ENCODE measurements at regions not wholly inside any gene's neighbourhood (a gene's known extent, or its start where the extent isn't known, plus 50 kb on each side); places are given as distances from the start of the nearest gene placed in this dataset.
A peak's percentile ranks its signal among the peaks of the same experiment; 100 is the strongest.

- TF ChIP-seq EP300 (IDR thresholded peaks at IDR 0.05) (no peak), POLR2AphosphoS5 (IDR thresholded peaks at IDR 0.05) (no peak), POLR2A (IDR thresholded peaks at IDR 0.05) (no peak), CTCF (IDR thresholded peaks at IDR 0.05) (no peak)
- Histone ChIP-seq H3K36me3 (no peaks in the 10 kb centered on the region), H3K4me1 (no peaks in the 10 kb centered on the region), H3K9me3 (no peaks in the 10 kb centered on the region), H3K27ac (peak overlapping the region in 1 of 4 donors; percentile 27), H3K4me3 (no peak overlapping the region), H3K27me3 (no peaks in the 10 kb centered on the region)
- no peak for DNase-seq
- WGBS, 2 donors: 62 to 76% methylated on average over 3 of the region's 3 CpGs
- no peak for ATAC-seq (ENCODE audit: low FRiP score in 2 of 2)
These were observed 128.3 kb upstream of the C1orf21 start for GRCh38 chr1:184258525-184258924.

- no peaks in the 10 kb centered on the region for H3K4me1 ChIP-seq
- 81 to 96% methylated on average over 1 of the region's 1 CpG for WGBS, 2 donors
- TF ChIP-seq POLR2A (IDR thresholded peaks at IDR 0.05) (no peak), CTCF (IDR thresholded peaks at IDR 0.05) (no peak), POLR2AphosphoS5 (IDR thresholded peaks at IDR 0.05) (no peak), EP300 (IDR thresholded peaks at IDR 0.05) (no peak)
- DNase-seq (no peak), ATAC-seq (ENCODE audit: low FRiP score in 2 of 2) (no peak)
- H3K9me3 ChIP-seq: no peaks in the 10 kb centered on the region
- no peak overlapping the region for H3K27ac ChIP-seq
- H3K27me3 ChIP-seq: no peaks in the 10 kb centered on the region
- no peak overlapping the region for H3K4me3 ChIP-seq
- H3K36me3 ChIP-seq: no peaks in the 10 kb centered on the region
These were observed 126.4 kb upstream of the C1orf21 start for GRCh38 chr1:184260382-184260781.

GRCh38 chr1:184262109-184262508, 124.7 kb upstream of the C1orf21 start:
- DNase-seq (no peak), ATAC-seq (ENCODE audit: low FRiP score in 2 of 2) (no peak)
- H3K36me3 ChIP-seq: no peaks in the 10 kb centered on the region
- H3K27ac ChIP-seq: no peak overlapping the region
- H3K4me3 ChIP-seq: no peak overlapping the region
- no peaks in the 10 kb centered on the region for H3K27me3 ChIP-seq
- TF ChIP-seq POLR2A (IDR thresholded peaks at IDR 0.05) (no peak), EP300 (IDR thresholded peaks at IDR 0.05) (no peak), CTCF (IDR thresholded peaks at IDR 0.05) (no peak), POLR2AphosphoS5 (IDR thresholded peaks at IDR 0.05) (no peak)
- no peaks in the 10 kb centered on the region for H3K4me1 ChIP-seq
- no peaks in the 10 kb centered on the region for H3K9me3 ChIP-seq

- no peaks in the 10 kb centered on the region for H3K36me3 ChIP-seq
- DNase-seq (no peak), ATAC-seq (ENCODE audit: low FRiP score in 2 of 2) (no peak)
- WGBS, 2 donors: 83 to 85% methylated on average over 4 of the region's 4 CpGs
- no peak overlapping the region for H3K4me3 ChIP-seq
- TF ChIP-seq CTCF (IDR thresholded peaks at IDR 0.05) (no peak), POLR2A (IDR thresholded peaks at IDR 0.05) (no peak), POLR2AphosphoS5 (IDR thresholded peaks at IDR 0.05) (no peak), EP300 (IDR thresholded peaks at IDR 0.05) (no peak)
- no peak overlapping the region for H3K27ac ChIP-seq
- no peaks in the 10 kb centered on the region for H3K9me3 ChIP-seq
- no peaks in the 10 kb centered on the region for H3K27me3 ChIP-seq
- no peaks in the 10 kb centered on the region for H3K4me1 ChIP-seq
These were observed 119.1 kb upstream of the C1orf21 start for GRCh38 chr1:184267747-184268146.

- DNase-seq (no peak), ATAC-seq (ENCODE audit: low FRiP score in 2 of 2) (no peak)
- H3K27me3 ChIP-seq: no peaks in the 10 kb centered on the region
- WGBS, 2 donors: 72 to 73% methylated on average over 3 of the region's 3 CpGs
- no peak for TF ChIP-seq CTCF (IDR thresholded peaks at IDR 0.05)
- no peak for TF ChIP-seq POLR2AphosphoS5 (IDR thresholded peaks at IDR 0.05)
- no peak for TF ChIP-seq POLR2A (IDR thresholded peaks at IDR 0.05)
- no peak for TF ChIP-seq EP300 (IDR thresholded peaks at IDR 0.05)
- no peaks in the 10 kb centered on the region for H3K36me3 ChIP-seq
- no peak overlapping the region for H3K4me3 ChIP-seq
- no peaks in the 10 kb centered on the region for H3K9me3 ChIP-seq
- H3K27ac ChIP-seq: no peak overlapping the region
- H3K4me1 ChIP-seq: no peaks in the 10 kb centered on the region
These were observed 116.3 kb upstream of the C1orf21 start for GRCh38 chr1:184270556-184270955.

All from upper lobe of left lung (tissue), 6 donors.